NCI-H128 (cell line): ENCODE measurements at regions not wholly inside any gene's neighbourhood (a gene's known extent, or its start where the extent isn't known, plus 50 kb on each side); places are given as distances from the start of the nearest gene placed in this dataset.

ENCODE experiments used
- DNase-seq: peaks from one replicate; lab custom pipeline; 2025; ENCODE audit not compliant: unreplicated experiment; lab: John Stamatoyannopoulos, UW

- DNase-seq: no peak
Observed at GRCh38 chr5:29370248-29370647, 1823.2 kb upstream of the CDH6 start.

GRCh38 chr5:29367176-29367833 lies 1826.2 kb upstream of the CDH6 start:
- no peak for DNase-seq

- DNase-seq: no peak
Observed at GRCh38 chr5:29351170-29351569, 1842.3 kb upstream of the CDH6 start.

- no peak for DNase-seq
Observed at GRCh38 chr5:29337030-29337429, 1856.5 kb upstream of the CDH6 start.

GRCh38 chr5:29321591-29321990 lies 1871.9 kb upstream of the CDH6 start:
- no peak for DNase-seq

- DNase-seq: no peak
Observed at GRCh38 chr5:29309359-29309758, 1884.1 kb upstream of the CDH6 start.

- DNase-seq: no peak
Observed at GRCh38 chr5:29307478-29307877, 1886.0 kb upstream of the CDH6 start.

GRCh38 chr5:29304545-29304944 lies 1888.9 kb upstream of the CDH6 start:
- no peak for DNase-seq

- DNase-seq: no peak
Observed at GRCh38 chr5:29296548-29296947, 1896.9 kb upstream of the CDH6 start.

GRCh38 chr5:29277642-29278041 lies 1915.8 kb upstream of the CDH6 start:
- DNase-seq: no peak

GRCh38 chr5:29276371-29276770 lies 1917.1 kb upstream of the CDH6 start:
- no peak for DNase-seq

GRCh38 chr5:29263915-29264351 lies 1929.6 kb upstream of the CDH6 start:
- DNase-seq: no peak

- DNase-seq: no peak
Observed at GRCh38 chr5:29262339-29263123, 1931.0 kb upstream of the CDH6 start.

GRCh38 chr5:29261213-29261612 lies 1932.3 kb upstream of the CDH6 start:
- no peak for DNase-seq

- no peak for DNase-seq
Observed at GRCh38 chr5:29252390-29252789, 1941.1 kb upstream of the CDH6 start.

GRCh38 chr5:29247346-29248028 lies 1946.0 kb upstream of the CDH6 start:
- DNase-seq: no peak

GRCh38 chr5:29240379-29240778 lies 1953.1 kb upstream of the CDH6 start:
- DNase-seq: no peak

GRCh38 chr5:29239606-29240005 lies 1953.9 kb upstream of the CDH6 start:
- no peak for DNase-seq

GRCh38 chr5:29238115-29238514 lies 1955.4 kb upstream of the CDH6 start:
- no peak for DNase-seq

GRCh38 chr5:29231154-29231553 lies 1962.3 kb upstream of the CDH6 start:
- DNase-seq: no peak

GRCh38 chr5:29230591-29230990 lies 1962.9 kb upstream of the CDH6 start:
- no peak for DNase-seq

GRCh38 chr5:29229461-29229860 lies 1964.0 kb upstream of the CDH6 start:
- DNase-seq: no peak
